Mesenteric fat pad (tissue), 1 donor: ENCODE measurements at regions not wholly inside any gene's neighbourhood (a gene's known extent, or its start where the extent isn't known, plus 50 kb on each side); places are given as distances from the start of the nearest gene placed in this dataset.

ENCODE experiments used
- DNase-seq: peaks from one replicate; pipeline ENCODE4 v3.0.0-alpha.2; 2020; ENCODE audit warnings: low spot score
- donor health status: DM: yes; HTN: yes; CAD: no.

- peak; percentile 59 for DNase-seq
These were observed 231.1 kb upstream of the HS6ST1 start for GRCh38 chr2:128549646-128550260.

- no peak for DNase-seq
These were observed 231.7 kb upstream of the HS6ST1 start for GRCh38 chr2:128550389-128550788.

GRCh38 chr2:128550801-128551416 is 232.2 kb upstream of the HS6ST1 start:
- DNase-seq: peak; percentile 74

GRCh38 chr2:128551435-128551834 is 232.8 kb upstream of the HS6ST1 start:
- DNase-seq: peak; percentile 68

- peak; percentile 81 for DNase-seq
These were observed 233.6 kb upstream of the HS6ST1 start for GRCh38 chr2:128552141-128552805.

- peak; percentile 71 for DNase-seq
These were observed 234.3 kb upstream of the HS6ST1 start for GRCh38 chr2:128552806-128553551.

GRCh38 chr2:128554151-128554769 is 235.6 kb upstream of the HS6ST1 start:
- DNase-seq: peak; percentile 80

- peak; percentile 53 for DNase-seq
These were observed 236.8 kb upstream of the HS6ST1 start for GRCh38 chr2:128555433-128555832.

- no peak for DNase-seq
These were observed 237.4 kb upstream of the HS6ST1 start for GRCh38 chr2:128556089-128556488.

GRCh38 chr2:128556633-128557032 is 238.0 kb upstream of the HS6ST1 start:
- peak; percentile 24 for DNase-seq

GRCh38 chr2:128557069-128557468 is 238.4 kb upstream of the HS6ST1 start:
- peak; percentile 47 for DNase-seq

GRCh38 chr2:128557831-128558241 is 239.2 kb upstream of the HS6ST1 start:
- no peak for DNase-seq

- DNase-seq: no peak
These were observed 239.8 kb upstream of the HS6ST1 start for GRCh38 chr2:128558441-128558840.

GRCh38 chr2:128558895-128559532 is 240.3 kb upstream of the HS6ST1 start:
- DNase-seq: peak; percentile 49

- DNase-seq: peak; percentile 84
These were observed 241.2 kb upstream of the HS6ST1 start for GRCh38 chr2:128559533-128560515.

GRCh38 chr2:128560718-128561117 is 242.1 kb upstream of the HS6ST1 start:
- no peak for DNase-seq

- DNase-seq: no peak
These were observed 244.0 kb upstream of the HS6ST1 start for GRCh38 chr2:128562471-128563347.

GRCh38 chr2:128563348-128563687 is 244.7 kb upstream of the HS6ST1 start:
- DNase-seq: peak; percentile 89

GRCh38 chr2:128564131-128564530 is 245.5 kb upstream of the HS6ST1 start:
- DNase-seq: peak; percentile 35
